ENCODE measurements at regions not wholly inside any gene's neighbourhood (a gene's known extent, or its start where the extent isn't known, plus 50 kb on each side); places are given as distances from the start of the nearest gene placed in this dataset.

- Mint-ChIP-seq H3K27ac (ENCODE audit: unreplicated experiment) (no peak overlapping the region), H3K27me3 (ENCODE audit: low read depth) (no peaks in the 10 kb centered on the region), H3K36me3 (ENCODE audit: low read depth) (no peaks in the 10 kb centered on the region), H3K9me3 (ENCODE audit: low read depth) (no peaks in the 10 kb centered on the region), H3K4me1 (ENCODE audit: low read depth) (peaks cover 4% of the 10 kb centered on the region), H3K4me3 (ENCODE audit: unreplicated experiment) (no peak overlapping the region)
- TF ChIP-seq CTCF (IDR thresholded peaks at IDR 0.05) = no peak
- no peak for DNase-seq (ENCODE audit: low spot score)
These were observed 84.3 kb upstream of the NBEA start for GRCh38 chr13:34857558-34858325.

- TF ChIP-seq CTCF (IDR thresholded peaks at IDR 0.05) = no peak
- no peak overlapping the region for H3K27ac Mint-ChIP-seq (ENCODE audit: unreplicated experiment)
- no peaks in the 10 kb centered on the region for H3K36me3 Mint-ChIP-seq (ENCODE audit: low read depth)
- no peaks in the 10 kb centered on the region for H3K27me3 Mint-ChIP-seq (ENCODE audit: low read depth)
- H3K9me3 Mint-ChIP-seq (ENCODE audit: low read depth) = no peaks in the 10 kb centered on the region
- DNase-seq (ENCODE audit: low spot score) = no peak
- H3K4me3 Mint-ChIP-seq (ENCODE audit: unreplicated experiment) = no peak overlapping the region
- peaks cover 13% of the 10 kb centered on the region for H3K4me1 Mint-ChIP-seq (ENCODE audit: low read depth)
These were observed 79.8 kb upstream of the NBEA start for GRCh38 chr13:34862311-34862710.

DNA sequence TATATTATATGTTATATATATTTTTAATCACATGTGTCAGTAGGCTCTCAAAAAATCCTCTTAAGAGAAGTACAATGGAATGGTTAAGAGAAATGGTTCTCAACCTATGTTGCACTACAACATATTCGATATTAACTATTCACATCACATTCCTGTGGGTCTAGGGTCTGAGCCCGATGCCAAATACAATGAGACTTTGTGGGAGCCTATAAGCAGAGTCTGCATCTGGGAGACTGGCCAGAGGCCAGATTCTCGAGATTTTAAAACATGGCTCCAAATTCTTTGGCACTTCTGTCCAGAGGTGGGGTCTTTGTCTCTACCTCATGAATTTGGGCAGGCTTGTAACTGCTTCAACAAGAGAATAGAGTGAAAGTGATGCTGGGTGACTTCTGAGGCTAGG lies 79.4 kb upstream of the NBEA start:
- Mint-ChIP-seq H3K4me3 (ENCODE audit: unreplicated experiment) (no peak overlapping the region), H3K9me3 (ENCODE audit: low read depth) (no peaks in the 10 kb centered on the region)
- no peak for TF ChIP-seq CTCF (IDR thresholded peaks at IDR 0.05)

DNA sequence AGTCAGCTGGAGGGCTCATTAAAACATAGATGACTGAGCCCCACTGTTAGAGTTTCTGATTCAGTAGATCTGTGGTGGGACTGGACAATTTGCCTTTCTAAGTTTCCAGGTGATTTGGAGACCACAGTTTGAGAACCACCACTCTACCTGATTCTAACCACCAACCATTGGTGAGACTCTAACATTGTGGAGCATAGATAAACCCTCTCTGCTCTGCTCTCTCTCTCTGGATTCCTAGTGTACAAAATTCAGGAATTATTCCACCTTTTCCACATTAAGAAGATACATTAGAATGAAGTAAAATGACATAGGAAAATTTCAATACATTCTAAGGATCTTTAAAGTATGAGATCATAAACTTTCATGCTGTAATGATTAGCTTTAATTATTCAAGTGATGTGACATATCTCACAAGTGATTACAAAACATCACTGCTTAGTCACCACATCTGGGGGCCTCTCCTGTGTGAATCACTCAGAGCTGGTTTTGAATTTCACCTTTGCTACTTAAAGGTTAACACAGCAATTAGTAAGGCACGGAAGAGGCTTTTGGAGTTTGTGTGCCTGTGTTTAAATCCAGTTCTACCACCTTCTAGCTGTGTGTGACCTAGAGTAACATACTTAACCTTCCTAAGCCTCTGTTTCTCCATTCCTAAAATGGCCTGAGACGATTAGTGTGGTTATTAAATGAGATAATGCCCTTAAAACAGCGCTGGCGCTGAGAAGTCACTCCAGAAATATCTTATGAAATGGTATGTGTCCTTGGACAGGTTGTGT lies 78.5 kb upstream of the NBEA start:
- no peak for TF ChIP-seq CTCF (IDR thresholded peaks at IDR 0.05)
- Mint-ChIP-seq H3K4me3 (ENCODE audit: unreplicated experiment) (no peak overlapping the region), H3K27ac (ENCODE audit: unreplicated experiment) (peak overlapping the region; percentile 41), H3K27me3 (ENCODE audit: low read depth) (no peaks in the 10 kb centered on the region), H3K9me3 (ENCODE audit: low read depth) (no peaks in the 10 kb centered on the region), H3K36me3 (ENCODE audit: low read depth) (no peaks in the 10 kb centered on the region), H3K4me1 (ENCODE audit: low read depth) (peaks cover 20% of the 10 kb centered on the region)
- no peak for DNase-seq (ENCODE audit: low spot score)

More for the DNA sequence above, 79.4 kb upstream of the NBEA start:
- H3K27ac Mint-ChIP-seq (ENCODE audit: unreplicated experiment) = no peak overlapping the region
- DNase-seq (ENCODE audit: low spot score) = no peak
- H3K4me1 Mint-ChIP-seq (ENCODE audit: low read depth) = peaks cover 17% of the 10 kb centered on the region
- no peaks in the 10 kb centered on the region for H3K36me3 Mint-ChIP-seq (ENCODE audit: low read depth)
- no peaks in the 10 kb centered on the region for H3K27me3 Mint-ChIP-seq (ENCODE audit: low read depth)

DNA sequence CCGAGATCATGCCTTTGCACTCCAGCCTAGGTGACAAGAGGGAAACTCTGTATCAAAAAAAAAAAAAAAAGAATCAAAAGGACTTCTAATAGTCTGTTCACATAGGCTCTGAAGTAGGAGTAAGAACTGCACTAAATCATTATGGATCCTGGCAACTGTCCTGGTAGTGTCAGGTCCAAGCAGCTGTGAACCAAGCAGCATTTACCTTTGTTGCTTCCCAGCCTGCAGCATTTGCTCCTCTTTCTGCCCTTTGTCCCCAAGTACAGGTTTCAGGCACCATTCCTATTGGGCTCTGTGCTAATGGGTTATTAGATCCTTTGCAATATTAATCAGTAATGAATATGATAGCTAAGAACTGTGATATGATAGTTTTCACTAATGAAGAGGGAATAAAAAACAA lies 77.4 kb upstream of the NBEA start:
- H3K27me3 Mint-ChIP-seq (ENCODE audit: low read depth) = no peaks in the 10 kb centered on the region
- no peak for TF ChIP-seq CTCF (IDR thresholded peaks at IDR 0.05)
- H3K36me3 Mint-ChIP-seq (ENCODE audit: low read depth) = no peaks in the 10 kb centered on the region
- peaks cover 20% of the 10 kb centered on the region for H3K4me1 Mint-ChIP-seq (ENCODE audit: low read depth)
- no peak overlapping the region for H3K4me3 Mint-ChIP-seq (ENCODE audit: unreplicated experiment)
- no peaks in the 10 kb centered on the region for H3K9me3 Mint-ChIP-seq (ENCODE audit: low read depth)
- H3K27ac Mint-ChIP-seq (ENCODE audit: unreplicated experiment) = no peak overlapping the region
- DNase-seq (ENCODE audit: low spot score) = no peak
